PFSK-1 (cell line): ENCODE measurements at regions not wholly inside any gene's neighbourhood (a gene's known extent, or its start where the extent isn't known, plus 50 kb on each side); places are given as distances from the start of the nearest gene placed in this dataset.

Experiments used
- FOXP2 ChIP-seq: optimal IDR thresholded peaks from 2 replicates; pipeline ENCODE3; 2011; ENCODE audit warnings: borderline replicate concordance, control low read depth, inconsistent platforms; ENCODE audit not compliant: insufficient read depth; ENCODE audit errors: extremely low read length, extremely low read depth
- POLR2AphosphoS5 ChIP-seq: IDR thresholded peaks from 2 replicates; pipeline ENCODE4 v1.6.1; 2012; ENCODE audit warnings: low read depth, mild to moderate bottlenecking, control low read depth, low read length, moderate library complexity
- REST ChIP-seq, 2 experiments: IDR thresholded peaks; 2 replicates each; pipeline versions ENCODE4 v1.6.1 to v1.8.0; 2011 to 2012; ENCODE audit warnings: low read depth in 2 of 2, low read length in 2 of 2, control low read depth in 1 of 2, inconsistent platforms in 1 of 2, mild to moderate bottlenecking in 1 of 2, moderate library complexity in 1 of 2; ENCODE audit not compliant: insufficient read depth in 1 of 2
- SIN3A ChIP-seq: IDR thresholded peaks from 2 replicates; pipeline ENCODE4 v1.6.1; 2012; ENCODE audit warnings: mild to moderate bottlenecking, low read length, moderate library complexity, borderline replicate concordance; ENCODE audit not compliant: insufficient read depth
- TAF1 ChIP-seq: IDR thresholded peaks from 2 replicates; pipeline ENCODE4 v1.6.1; 2012; ENCODE audit warnings: low read length, control low read depth, borderline replicate concordance; ENCODE audit not compliant: insufficient read depth

- TF ChIP-seq FOXP2 (no peak), TAF1 (no peak), REST (IDR thresholded peaks at IDR 0.05; ENCODE audit: insufficient read depth in 1 of 2, low read depth in 2 of 2, low read length in 2 of 2) (no peak)
These were observed 388.1 kb upstream of the ACVR2A start for GRCh38 chr2:147456779-147457178.

GRCh38 chr2:147451902-147452515 lies 392.8 kb upstream of the ACVR2A start:
- no peak for TF ChIP-seq FOXP2
- no peak for TF ChIP-seq SIN3A
- no peak for TF ChIP-seq POLR2AphosphoS5
- TF ChIP-seq REST (IDR thresholded peaks at IDR 0.05; ENCODE audit: insufficient read depth in 1 of 2, low read depth in 2 of 2, low read length in 2 of 2): no peak
- no peak for TF ChIP-seq TAF1

- TF ChIP-seq REST (IDR thresholded peaks at IDR 0.05; ENCODE audit: insufficient read depth in 1 of 2, low read depth in 2 of 2, low read length in 2 of 2): no peak
- TF ChIP-seq SIN3A: no peak
- no peak for TF ChIP-seq TAF1
- TF ChIP-seq FOXP2: no peak
- TF ChIP-seq POLR2AphosphoS5: no peak
These were observed 393.9 kb upstream of the ACVR2A start for GRCh38 chr2:147450661-147451510.

DNA sequence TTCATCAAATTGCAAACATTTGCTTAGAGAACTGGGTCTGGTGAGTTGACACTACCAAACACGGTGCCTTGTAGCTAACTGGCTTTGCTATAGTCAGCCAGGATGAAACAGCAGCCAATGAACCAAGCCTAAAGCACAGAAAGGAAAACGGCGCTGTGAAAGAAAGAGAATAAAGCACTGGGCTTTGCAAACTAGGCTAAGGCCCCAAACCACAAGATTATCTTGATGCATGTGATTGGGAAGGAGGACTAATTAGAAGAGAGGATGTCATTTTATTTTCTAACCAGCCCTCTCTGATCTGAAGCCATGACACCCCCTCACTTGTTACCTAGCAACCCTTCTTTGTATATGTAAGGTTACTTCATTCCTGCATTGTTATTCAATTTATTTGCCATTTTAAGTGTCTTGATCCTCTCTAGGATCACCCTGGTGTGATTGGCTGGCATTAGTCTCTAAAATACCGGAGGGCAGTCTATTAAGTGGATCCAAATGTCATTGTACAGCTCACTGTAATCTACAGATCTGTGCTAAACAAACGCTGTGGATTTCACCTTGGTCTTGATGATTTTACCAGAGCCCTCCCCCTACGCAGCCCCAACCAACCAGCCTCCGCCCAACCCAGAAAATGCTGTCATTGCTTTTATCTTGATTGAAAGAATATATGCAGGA lies 395.4 kb upstream of the ACVR2A start:
- TF ChIP-seq FOXP2 (no peak), REST (IDR thresholded peaks at IDR 0.05; ENCODE audit: insufficient read depth in 1 of 2, low read depth in 2 of 2, low read length in 2 of 2) (no peak), POLR2AphosphoS5 (no peak), TAF1 (no peak), SIN3A (no peak)
